Heart left ventricle (tissue), 13 donors: ENCODE measurements at regions not wholly inside any gene's neighbourhood (a gene's known extent, or its start where the extent isn't known, plus 50 kb on each side); places are given as distances from the start of the nearest gene placed in this dataset.

Experiments
- POLR2A ChIP-seq, 2 donors: fragments of 450-650 bp; IDR thresholded peaks; one replicate each; pipeline ENCODE4 v1.6.1; 2017; ENCODE audit warnings: antibody characterized with exemption in 2 of 2, mild to moderate bottlenecking in 2 of 2, moderate library complexity in 2 of 2
- TF ChIP-seq, protein P1 (sequence below), 12 donors: fragments of 200-600 bp; sonication (generic) in 4 of 12; IDR thresholded peaks; one replicate each; pipeline versions ENCODE4 v1.5.0 to v1.8.0; 2018 to 2022; ENCODE audit warnings: antibody characterized with exemption in 12 of 12, mild to moderate bottlenecking in 5 of 12
- donor health status: ischemic (EF 13 %, LVEDD 7.1; RV severe dilation, severe dysfunction).
- donor health status: DM: no; HTN: yes; CAD: no.
- donor health status: DM: no; HTN: no; CAD: no.
- donor health status: ischemic (EF 25% LVEDD 6.9; RV normal size, moderate dysfunction).
- donor health status: ischemic (EF 25% LVEDD 5.7; RV mildly dilated, moderate dysfunction).
- donor health status: ischemic (EF 35%, LVEDD 5.7; RV mildly dilated, moderate dysfunction).
- donor health status: nonischemic (EF 11% LVEDD 7.7; RV severe dilation, severe dysfunction).
- donor health status: DM: yes; HTN: yes; CAD: no.
- donor health status: PGD.
- donor health status: ischemic (EF 29% LVEDD 5.4; RV normal size, mild dysfunction).
- donor health status: nonischemic (EF 23%, LVEDD 6.1; RV moderate dilation, normal function).

DNA sequence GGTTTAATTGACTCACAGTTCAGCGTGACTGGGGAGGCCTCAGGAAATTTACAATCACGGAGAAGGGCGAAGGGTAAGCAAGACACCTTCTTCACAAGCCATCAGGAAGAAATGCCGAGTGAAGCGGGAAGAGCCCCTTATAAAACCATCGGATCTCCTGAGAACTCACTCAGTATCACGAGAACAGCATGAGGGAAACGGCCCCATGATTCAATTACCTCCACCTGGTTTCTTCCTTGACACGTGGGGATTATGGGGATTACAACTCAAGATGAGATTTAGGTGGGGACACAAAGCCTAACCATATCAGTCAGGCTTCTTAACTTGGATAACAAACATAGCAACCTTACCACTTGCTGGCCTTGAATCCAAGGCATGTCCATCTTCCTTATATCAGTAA is 73.6 kb upstream of the FOXN2 start:
- no peak for TF ChIP-seq POLR2A (IDR thresholded peaks at IDR 0.05)
- TF ChIP-seq, protein P1, sequence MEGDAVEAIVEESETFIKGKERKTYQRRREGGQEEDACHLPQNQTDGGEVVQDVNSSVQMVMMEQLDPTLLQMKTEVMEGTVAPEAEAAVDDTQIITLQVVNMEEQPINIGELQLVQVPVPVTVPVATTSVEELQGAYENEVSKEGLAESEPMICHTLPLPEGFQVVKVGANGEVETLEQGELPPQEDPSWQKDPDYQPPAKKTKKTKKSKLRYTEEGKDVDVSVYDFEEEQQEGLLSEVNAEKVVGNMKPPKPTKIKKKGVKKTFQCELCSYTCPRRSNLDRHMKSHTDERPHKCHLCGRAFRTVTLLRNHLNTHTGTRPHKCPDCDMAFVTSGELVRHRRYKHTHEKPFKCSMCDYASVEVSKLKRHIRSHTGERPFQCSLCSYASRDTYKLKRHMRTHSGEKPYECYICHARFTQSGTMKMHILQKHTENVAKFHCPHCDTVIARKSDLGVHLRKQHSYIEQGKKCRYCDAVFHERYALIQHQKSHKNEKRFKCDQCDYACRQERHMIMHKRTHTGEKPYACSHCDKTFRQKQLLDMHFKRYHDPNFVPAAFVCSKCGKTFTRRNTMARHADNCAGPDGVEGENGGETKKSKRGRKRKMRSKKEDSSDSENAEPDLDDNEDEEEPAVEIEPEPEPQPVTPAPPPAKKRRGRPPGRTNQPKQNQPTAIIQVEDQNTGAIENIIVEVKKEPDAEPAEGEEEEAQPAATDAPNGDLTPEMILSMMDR (IDR thresholded peaks at IDR 0.05) = no peak
